Fibroblast of lung (primary cell): ENCODE measurements at regions not wholly inside any gene's neighbourhood (a gene's known extent, or its start where the extent isn't known, plus 50 kb on each side); places are given as distances from the start of the nearest gene placed in this dataset.
A peak's percentile ranks its signal among the peaks of the same experiment; 100 is the strongest.

Source experiments
- DNase-seq, 2 donors: peaks; one replicate each; pipeline versions ENCODE4 v3.0.0 to v3.0.0-alpha.2; 2010; ENCODE audit warnings: low read depth in 2 of 2
- H2AFZ ChIP-seq: 2 replicates; pipeline ENCODE4 v1.5.1; 2012; ENCODE audit warnings: low read length, control low read depth, inconsistent platforms
- H3K27ac ChIP-seq: 2 replicates; pipeline ENCODE4 v1.5.1; 2011; ENCODE audit warnings: low read length, control low read depth; ENCODE audit not compliant: insufficient read depth
- H3K27me3 ChIP-seq: 2 replicates; pipeline ENCODE4 v1.5.1; 2011; ENCODE audit warnings: mild to moderate bottlenecking, low read length; ENCODE audit not compliant: control insufficient read depth, insufficient read depth
- H3K36me3 ChIP-seq: 2 replicates; pipeline ENCODE4 v1.5.1; 2011; ENCODE audit warnings: low read length; ENCODE audit not compliant: control insufficient read depth, insufficient read depth
- H3K4me1 ChIP-seq: 2 replicates; pipeline ENCODE4 v1.5.1; 2011; ENCODE audit warnings: low read length; ENCODE audit not compliant: control insufficient read depth, insufficient read depth; ENCODE audit errors: extremely low read depth
- H3K4me2 ChIP-seq: 2 replicates; pipeline ENCODE4 v1.5.1; 2011; ENCODE audit warnings: low read length, control low read depth; ENCODE audit not compliant: insufficient read depth; ENCODE audit errors: extremely low read depth
- H3K4me3 ChIP-seq, 4 experiments: fragments of 200-600 bp in 1 of 4; sonication (generic) in 1 of 4; replicated peaks in 1 of 4; 2 replicates each; pipeline ENCODE4 v1.5.1; 2011 to 2016; ENCODE audit warnings: low read length in 4 of 4, low read depth in 3 of 4, mild to moderate bottlenecking in 3 of 4, control low read depth in 2 of 4, inconsistent platforms in 1 of 4, mixed read lengths in 1 of 4; ENCODE audit not compliant: insufficient read depth in 1 of 4; ENCODE audit errors: control extremely low read depth in 1 of 4
- H3K79me2 ChIP-seq: 2 replicates; pipeline ENCODE4 v1.5.1; 2012; ENCODE audit warnings: mild to moderate bottlenecking, low read length, inconsistent platforms; ENCODE audit not compliant: control insufficient read depth, insufficient read depth
- H3K9ac ChIP-seq: 2 replicates; pipeline ENCODE4 v1.5.1; 2011; ENCODE audit warnings: mild to moderate bottlenecking, low read length, control low read depth; ENCODE audit not compliant: insufficient read depth
- H3K9me3 ChIP-seq: 2 replicates; pipeline ENCODE4 v1.5.1; 2012; ENCODE audit warnings: low read depth, low read length; ENCODE audit not compliant: control insufficient read depth, insufficient read depth
- H4K20me1 ChIP-seq: 2 replicates; pipeline ENCODE4 v1.5.1; 2011; ENCODE audit warnings: low read length; ENCODE audit not compliant: control insufficient read depth, insufficient read depth; ENCODE audit errors: extremely low read depth
- EZH2 ChIP-seq: IDR thresholded peaks from 2 replicates; pipeline ENCODE4 v1.5.1; 2012; ENCODE audit warnings: low read length, control low read depth, mild to moderate bottlenecking; ENCODE audit errors: missing control alignments
- TF ChIP-seq, protein P1 (sequence below), 2 donors: IDR thresholded peaks in 1 of 2; conservative IDR thresholded peaks in 1 of 2; 1 replicate in 1 of 2; 2 replicates in 1 of 2; pipeline ENCODE4 v1.5.1; 2011 to 2012; ENCODE audit warnings: low read length in 2 of 2, control low read depth in 1 of 2, inconsistent platforms in 1 of 2, low read depth in 1 of 2, mild to moderate bottlenecking in 1 of 2

DNA sequence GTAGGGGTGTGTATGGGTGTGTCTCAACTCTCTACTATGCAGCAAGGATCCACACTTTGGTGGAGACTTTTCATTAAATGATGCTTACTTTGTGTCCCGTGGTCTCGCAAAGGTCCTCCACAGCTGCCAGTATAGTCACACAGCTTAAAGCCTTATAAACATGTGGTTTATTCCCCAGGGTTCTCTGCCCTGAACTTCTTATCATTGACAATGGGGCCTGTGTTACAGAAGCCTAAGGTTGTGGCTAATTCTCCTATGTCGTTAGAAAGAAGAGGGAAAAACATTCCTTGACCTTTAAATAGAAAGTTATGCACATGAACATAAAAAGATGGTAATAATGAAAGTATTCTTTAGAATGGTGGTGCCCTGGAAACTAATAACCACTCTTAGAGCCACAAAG is 201.4 kb downstream of the INHBA start:
- Histone ChIP-seq H3K4me1 (no peaks in the 10 kb centered on the region), H3K27ac (no peak overlapping the region), H3K79me2 (no peaks in the 10 kb centered on the region), H2AFZ (no peak overlapping the region), H4K20me1 (no peaks in the 10 kb centered on the region), H3K9me3 (no peaks in the 10 kb centered on the region), H3K9ac (no peak overlapping the region), H3K36me3 (no peaks in the 10 kb centered on the region), H3K4me3 (no peak overlapping the region), H3K27me3 (no peaks in the 10 kb centered on the region), H3K4me2 (no peak overlapping the region)
- TF ChIP-seq, protein P1, sequence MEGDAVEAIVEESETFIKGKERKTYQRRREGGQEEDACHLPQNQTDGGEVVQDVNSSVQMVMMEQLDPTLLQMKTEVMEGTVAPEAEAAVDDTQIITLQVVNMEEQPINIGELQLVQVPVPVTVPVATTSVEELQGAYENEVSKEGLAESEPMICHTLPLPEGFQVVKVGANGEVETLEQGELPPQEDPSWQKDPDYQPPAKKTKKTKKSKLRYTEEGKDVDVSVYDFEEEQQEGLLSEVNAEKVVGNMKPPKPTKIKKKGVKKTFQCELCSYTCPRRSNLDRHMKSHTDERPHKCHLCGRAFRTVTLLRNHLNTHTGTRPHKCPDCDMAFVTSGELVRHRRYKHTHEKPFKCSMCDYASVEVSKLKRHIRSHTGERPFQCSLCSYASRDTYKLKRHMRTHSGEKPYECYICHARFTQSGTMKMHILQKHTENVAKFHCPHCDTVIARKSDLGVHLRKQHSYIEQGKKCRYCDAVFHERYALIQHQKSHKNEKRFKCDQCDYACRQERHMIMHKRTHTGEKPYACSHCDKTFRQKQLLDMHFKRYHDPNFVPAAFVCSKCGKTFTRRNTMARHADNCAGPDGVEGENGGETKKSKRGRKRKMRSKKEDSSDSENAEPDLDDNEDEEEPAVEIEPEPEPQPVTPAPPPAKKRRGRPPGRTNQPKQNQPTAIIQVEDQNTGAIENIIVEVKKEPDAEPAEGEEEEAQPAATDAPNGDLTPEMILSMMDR (conservative IDR thresholded peaks at IDR 0.05 in 1 of 2, IDR thresholded peaks at IDR 0.05 in 1 of 2; ENCODE audit: low read depth in 1 of 2, low read length in 2 of 2), result no peak
- no peak for DNase-seq

DNA sequence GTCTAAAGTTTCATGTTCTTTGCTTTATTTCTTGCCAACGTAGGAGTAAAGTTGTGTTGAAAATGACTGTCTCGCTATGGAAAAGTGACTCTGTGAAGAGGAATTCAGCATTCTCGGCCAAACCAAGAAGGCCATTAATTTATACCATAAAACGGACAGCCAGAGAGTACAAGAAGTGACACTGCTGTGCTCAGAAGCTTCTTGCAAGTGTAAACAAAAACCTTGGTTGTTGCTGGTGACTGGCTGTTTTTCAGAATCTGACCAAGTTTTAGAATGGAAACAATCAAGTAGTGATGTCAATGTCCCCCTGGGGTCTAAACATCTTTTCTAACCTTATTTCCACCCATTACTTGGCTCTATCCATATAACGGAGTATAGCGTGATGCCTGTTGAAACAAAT is 201.9 kb downstream of the INHBA start:
- no peaks in the 10 kb centered on the region for H3K36me3 ChIP-seq
- H3K4me2 ChIP-seq, result no peak overlapping the region
- H3K4me1 ChIP-seq, result no peaks in the 10 kb centered on the region
- no peak overlapping the region for H3K27ac ChIP-seq
- TF ChIP-seq, protein P1 (conservative IDR thresholded peaks at IDR 0.05 in 1 of 2, IDR thresholded peaks at IDR 0.05 in 1 of 2; ENCODE audit: low read depth in 1 of 2, low read length in 2 of 2), result no peak
- no peak for TF ChIP-seq EZH2
- H4K20me1 ChIP-seq, result no peaks in the 10 kb centered on the region
- H3K79me2 ChIP-seq, result no peaks in the 10 kb centered on the region
- no peaks in the 10 kb centered on the region for H3K27me3 ChIP-seq
- DNase-seq, result peak in 1 of 2 donors; percentile 56
- H3K4me3 ChIP-seq, result no peak overlapping the region
- H3K9ac ChIP-seq, result no peak overlapping the region
- H2AFZ ChIP-seq, result no peak overlapping the region
- H3K9me3 ChIP-seq, result no peaks in the 10 kb centered on the region

DNA sequence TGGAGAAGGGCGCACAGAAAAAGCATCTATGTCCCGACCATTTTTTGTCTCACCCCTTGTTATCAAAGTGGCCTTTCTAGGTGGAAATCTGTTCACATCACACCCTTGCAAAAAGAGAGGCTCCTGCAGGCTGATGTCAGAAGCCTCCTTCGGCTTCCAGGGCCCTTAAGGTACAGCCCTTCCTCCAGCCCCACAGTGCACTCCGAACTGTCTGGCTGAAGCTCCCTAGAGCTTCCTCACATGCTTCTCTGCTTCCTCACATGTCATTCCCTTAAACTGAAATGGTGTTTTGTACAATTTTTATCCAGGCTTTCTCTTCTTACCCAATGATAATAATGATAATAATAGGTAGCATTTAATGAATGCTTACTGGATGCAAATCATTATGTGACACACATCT is 210.3 kb downstream of the INHBA start:
- H3K36me3 ChIP-seq, result no peaks in the 10 kb centered on the region
- no peak overlapping the region for H3K4me2 ChIP-seq
- no peak overlapping the region for H3K27ac ChIP-seq
- no peak for DNase-seq
- no peaks in the 10 kb centered on the region for H3K79me2 ChIP-seq
- no peak overlapping the region for H3K9ac ChIP-seq
- no peak overlapping the region for H3K4me3 ChIP-seq
- H4K20me1 ChIP-seq, result no peaks in the 10 kb centered on the region
- TF ChIP-seq EZH2, result no peak
- TF ChIP-seq, protein P1 (conservative IDR thresholded peaks at IDR 0.05 in 1 of 2, IDR thresholded peaks at IDR 0.05 in 1 of 2; ENCODE audit: low read depth in 1 of 2, low read length in 2 of 2), result no peak
- peaks cover 4% of the 10 kb centered on the region for H3K4me1 ChIP-seq
- no peaks in the 10 kb centered on the region for H3K27me3 ChIP-seq
- H2AFZ ChIP-seq, result no peak overlapping the region
- no peaks in the 10 kb centered on the region for H3K9me3 ChIP-seq
